AG09319 (cell line): ENCODE measurements at regions not wholly inside any gene's neighbourhood (a gene's known extent, or its start where the extent isn't known, plus 50 kb on each side); places are given as distances from the start of the nearest gene placed in this dataset.

Experiments used
- DNase-seq: peaks from one replicate; pipeline ENCODE4 v3.0.0-alpha.2; 2010; ENCODE audit warnings: low read depth; ENCODE audit errors: extremely low read depth
- TF ChIP-seq, protein P1 (sequence below): IDR thresholded peaks from 2 replicates; pipeline ENCODE4 v1.5.1; 2011; ENCODE audit warnings: low read depth, mild to moderate bottlenecking, inconsistent platforms, low read length, moderate library complexity

- DNase-seq: no peak
- TF ChIP-seq, protein P1, sequence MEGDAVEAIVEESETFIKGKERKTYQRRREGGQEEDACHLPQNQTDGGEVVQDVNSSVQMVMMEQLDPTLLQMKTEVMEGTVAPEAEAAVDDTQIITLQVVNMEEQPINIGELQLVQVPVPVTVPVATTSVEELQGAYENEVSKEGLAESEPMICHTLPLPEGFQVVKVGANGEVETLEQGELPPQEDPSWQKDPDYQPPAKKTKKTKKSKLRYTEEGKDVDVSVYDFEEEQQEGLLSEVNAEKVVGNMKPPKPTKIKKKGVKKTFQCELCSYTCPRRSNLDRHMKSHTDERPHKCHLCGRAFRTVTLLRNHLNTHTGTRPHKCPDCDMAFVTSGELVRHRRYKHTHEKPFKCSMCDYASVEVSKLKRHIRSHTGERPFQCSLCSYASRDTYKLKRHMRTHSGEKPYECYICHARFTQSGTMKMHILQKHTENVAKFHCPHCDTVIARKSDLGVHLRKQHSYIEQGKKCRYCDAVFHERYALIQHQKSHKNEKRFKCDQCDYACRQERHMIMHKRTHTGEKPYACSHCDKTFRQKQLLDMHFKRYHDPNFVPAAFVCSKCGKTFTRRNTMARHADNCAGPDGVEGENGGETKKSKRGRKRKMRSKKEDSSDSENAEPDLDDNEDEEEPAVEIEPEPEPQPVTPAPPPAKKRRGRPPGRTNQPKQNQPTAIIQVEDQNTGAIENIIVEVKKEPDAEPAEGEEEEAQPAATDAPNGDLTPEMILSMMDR: no peak
Observed at GRCh38 chr4:123770884-123771283, 374.3 kb downstream of the SPRY1 start.

DNA sequence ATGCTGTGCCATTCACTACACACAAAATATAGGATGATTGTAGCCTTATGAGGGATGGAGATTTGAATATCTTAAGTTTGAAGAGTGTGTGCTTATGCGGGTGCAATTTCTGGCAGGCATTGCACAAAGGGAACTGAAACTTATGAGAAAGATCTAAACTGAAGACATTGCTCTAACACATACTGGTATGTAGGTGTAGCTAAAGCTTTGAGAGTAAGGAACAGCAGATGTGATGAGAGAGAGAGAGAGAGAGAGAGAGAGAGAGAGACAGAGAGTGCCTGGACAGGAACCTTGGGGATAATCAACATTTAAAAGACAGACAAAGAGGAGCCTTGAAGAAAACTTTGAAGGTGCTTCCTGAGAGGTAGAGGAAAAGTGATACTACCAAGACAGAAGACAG is 379.7 kb downstream of the SPRY1 start:
- TF ChIP-seq, protein P1: no peak
- DNase-seq: no peak

- DNase-seq: no peak
- TF ChIP-seq, protein P1: no peak
Observed at GRCh38 chr4:123777373-123777772, 380.8 kb downstream of the SPRY1 start.

DNA sequence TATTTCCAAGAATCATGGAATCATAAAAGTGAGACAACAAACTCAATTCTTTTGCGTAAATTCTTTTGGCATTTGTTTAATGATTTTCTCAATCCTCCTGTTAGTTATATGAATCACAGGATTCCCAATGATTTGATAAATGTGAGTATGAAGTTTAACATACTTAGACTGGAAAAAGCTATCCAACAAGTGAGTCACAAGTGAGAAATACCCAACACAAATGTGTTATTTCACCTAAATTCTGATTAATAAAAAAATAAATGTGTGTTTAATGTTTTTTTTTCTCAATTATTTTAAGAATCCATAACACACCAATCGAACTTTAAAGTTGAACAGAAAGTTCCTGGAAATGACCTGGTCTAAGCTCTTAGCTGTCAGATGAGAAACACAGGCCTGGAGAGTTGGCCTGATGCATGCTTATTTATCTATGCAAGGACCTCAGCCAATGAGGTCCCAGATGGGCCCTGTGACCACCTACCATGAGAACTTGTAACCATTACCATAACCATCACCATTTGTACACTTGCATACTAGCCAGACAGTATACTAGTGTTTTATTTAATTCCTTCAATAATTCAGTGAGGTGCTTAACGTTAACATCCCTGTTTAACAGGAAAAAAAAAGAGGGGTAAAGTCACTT is 386.7 kb downstream of the SPRY1 start:
- TF ChIP-seq, protein P1: no peak
- DNase-seq: no peak

GRCh38 chr4:123783921-123784320 is 387.3 kb downstream of the SPRY1 start:
- TF ChIP-seq, protein P1: no peak
- no peak for DNase-seq

DNA sequence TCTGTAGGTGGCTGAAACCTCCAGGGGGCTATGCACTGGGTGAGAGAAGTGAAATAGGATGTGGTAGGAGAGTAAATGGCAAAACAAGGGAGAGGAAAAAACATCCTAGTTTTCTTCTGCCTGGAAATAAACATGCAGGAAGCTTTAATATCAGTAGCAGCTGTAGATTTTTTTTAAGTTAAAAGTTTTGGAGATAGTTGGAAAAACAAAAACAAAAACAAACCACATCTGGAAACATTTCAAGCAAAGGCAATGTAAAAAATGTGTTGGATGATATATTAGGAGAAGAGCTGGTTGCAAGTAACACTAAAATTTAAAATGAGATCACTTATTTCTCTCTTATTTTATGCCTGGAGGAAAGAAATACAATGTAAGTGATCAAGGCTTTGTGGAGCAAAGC is 388.0 kb downstream of the SPRY1 start:
- DNase-seq: no peak
- TF ChIP-seq, protein P1: no peak

DNA sequence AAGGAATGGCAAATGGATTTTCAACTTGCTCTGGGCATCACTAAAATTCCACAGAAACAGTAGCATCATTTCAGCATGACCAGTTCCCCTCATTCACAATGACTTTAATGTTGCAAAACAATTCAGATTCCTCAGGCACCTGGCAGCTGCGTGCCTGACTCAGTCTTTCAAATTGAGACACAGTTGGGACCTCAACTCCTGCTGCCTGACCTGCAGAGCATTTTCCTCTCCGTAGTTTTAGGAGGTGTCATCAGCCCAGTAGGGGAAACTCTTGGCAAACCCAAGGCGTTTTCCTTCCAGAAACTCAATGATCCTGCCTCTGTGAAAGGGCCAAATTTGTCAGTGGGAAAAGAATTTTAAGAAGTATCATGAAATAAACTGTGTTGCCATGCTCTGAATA is 388.9 kb downstream of the SPRY1 start:
- DNase-seq: peak; percentile 60
- TF ChIP-seq, protein P1: no peak
